B cell (primary cell): ENCODE measurements at regions not wholly inside any gene's neighbourhood (a gene's known extent, or its start where the extent isn't known, plus 50 kb on each side); places are given as distances from the start of the nearest gene placed in this dataset.

Source experiments
- CTCF ChIP-seq: fragments of 200-600 bp; IDR thresholded peaks from one replicate; pipeline ENCODE4 v1.8.0; 2022; ENCODE audit warnings: antibody characterized with exemption, mild to moderate bottlenecking
- EZH2 ChIP-seq: IDR thresholded peaks from 2 replicates; pipeline ENCODE4 v1.6.1; 2012; ENCODE audit warnings: borderline replicate concordance, low read depth, mild to moderate bottlenecking, moderate library complexity, low read length; ENCODE audit not compliant: insufficient read depth, poor library complexity, severe bottlenecking

GRCh38 chr2:103809415-103809814 lies 1044.5 kb upstream of the POU3F3 start:
- no peak for TF ChIP-seq CTCF
- TF ChIP-seq EZH2, result no peak
